HG03521 (cell line): ENCODE measurements at regions not wholly inside any gene's neighbourhood (a gene's known extent, or its start where the extent isn't known, plus 50 kb on each side); places are given as distances from the start of the nearest gene placed in this dataset.
"Not testable (repeated sequence)": the region's sequence is repeated elsewhere in the genome, so short reads cannot be mapped to it uniquely, and the experiment has no call there.

Experiments
- ATAC-seq: cut with Tn5 transposase; IDR thresholded peaks from one replicate; pipeline ENCODE4 v1.9.1; 2021; ENCODE audit warnings: mild to moderate bottlenecking, moderate library complexity; ENCODE audit not compliant: unreplicated experiment

DNA sequence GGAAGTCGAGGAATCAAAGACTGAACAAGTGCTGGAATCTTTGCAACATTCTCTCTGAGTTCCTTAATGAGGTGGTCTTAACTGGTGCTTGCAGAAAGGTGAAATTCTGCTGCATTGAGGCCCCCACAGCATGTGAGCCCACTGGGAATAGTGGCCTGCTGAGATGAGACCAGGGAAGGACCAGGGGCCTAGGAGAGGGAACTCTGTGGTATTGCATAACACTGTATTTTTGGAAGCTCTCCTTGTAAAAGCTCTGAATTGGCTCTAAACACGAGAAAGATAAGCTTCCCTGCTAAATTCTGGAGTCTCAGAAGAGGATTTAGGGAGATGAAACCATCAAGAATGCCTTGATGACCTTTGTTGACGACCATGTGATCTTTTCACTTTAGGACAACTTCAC is 100.4 kb upstream of the TSC22D1 start:
- ATAC-seq: no peak

DNA sequence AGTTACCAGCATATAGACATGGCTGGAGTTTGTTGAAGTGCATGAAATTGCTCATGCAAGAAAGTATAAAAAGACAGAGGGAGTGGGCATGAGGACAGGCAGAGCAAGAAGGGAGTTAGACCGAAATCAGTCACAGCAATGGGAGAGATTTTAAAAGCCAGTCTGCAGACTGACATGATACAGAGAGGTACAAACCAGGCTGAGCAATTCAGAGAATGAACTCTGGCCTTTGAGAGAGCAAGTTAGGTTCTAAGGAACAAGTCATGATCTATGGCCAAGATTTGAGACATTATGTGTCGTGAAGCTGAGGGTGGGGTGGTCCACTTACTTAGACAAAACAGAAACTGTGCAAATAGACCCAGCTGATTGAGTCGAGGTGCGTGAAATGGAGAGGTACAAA is 93.4 kb upstream of the TSC22D1 start:
- ATAC-seq: no peak

DNA sequence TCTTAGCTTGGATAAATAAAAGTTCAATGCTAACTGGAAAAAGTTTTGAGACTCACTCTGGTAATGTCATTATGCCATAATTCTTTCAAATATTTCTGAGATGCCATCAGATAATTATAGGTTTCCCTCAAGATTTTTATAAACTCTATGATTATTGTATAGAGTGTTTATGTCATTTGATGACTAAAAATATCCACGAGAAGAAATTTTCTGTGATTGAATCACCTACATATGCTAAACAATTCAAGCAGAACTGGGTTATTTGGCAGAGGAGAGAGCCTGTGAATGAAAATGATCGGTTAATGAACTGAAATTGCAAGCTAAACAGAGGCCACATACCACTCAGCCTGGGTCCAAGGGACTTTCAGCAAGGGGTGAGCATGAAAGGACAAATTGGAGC is 92.6 kb upstream of the TSC22D1 start:
- ATAC-seq: no peak

DNA sequence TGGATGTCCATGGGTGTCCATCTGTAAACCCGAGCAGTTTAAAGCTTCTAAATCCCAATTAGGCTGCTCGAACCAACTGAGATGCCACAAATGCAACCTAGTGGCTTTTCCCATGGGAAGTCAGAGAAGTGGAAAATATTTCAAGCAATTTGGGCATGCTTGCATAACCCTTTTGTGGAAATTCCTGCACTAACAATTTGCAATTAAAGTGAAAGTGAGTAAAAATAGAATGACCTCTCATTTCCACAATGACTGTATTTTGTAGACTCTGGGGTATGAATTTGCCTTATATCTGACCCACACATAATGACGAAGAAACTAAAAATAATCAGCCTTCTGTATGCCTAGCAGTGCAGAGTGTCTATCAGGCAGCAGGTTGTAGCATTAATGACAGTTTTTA is 91.8 kb upstream of the TSC22D1 start:
- no peak for ATAC-seq

DNA sequence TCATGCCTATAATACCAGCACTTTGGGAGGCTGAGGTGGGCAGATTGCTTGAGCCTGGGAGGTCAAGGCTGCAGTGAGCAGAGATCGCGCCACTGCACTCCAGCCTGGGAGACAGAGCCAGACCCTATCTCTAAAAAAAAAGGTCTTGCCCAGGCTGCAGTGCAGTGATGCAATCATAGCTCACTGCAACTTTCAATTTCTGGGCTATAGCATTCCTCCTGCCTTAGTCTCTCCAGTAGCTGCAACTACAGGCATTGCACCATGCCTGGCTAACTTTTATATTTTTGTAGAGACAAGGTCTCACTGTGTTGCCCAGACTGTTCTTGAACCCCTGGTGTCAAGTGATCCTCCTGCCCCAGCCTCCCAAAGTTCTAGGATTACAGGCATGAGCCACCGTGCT is 90.4 kb upstream of the TSC22D1 start:
- ATAC-seq: not testable (repeated sequence)

DNA sequence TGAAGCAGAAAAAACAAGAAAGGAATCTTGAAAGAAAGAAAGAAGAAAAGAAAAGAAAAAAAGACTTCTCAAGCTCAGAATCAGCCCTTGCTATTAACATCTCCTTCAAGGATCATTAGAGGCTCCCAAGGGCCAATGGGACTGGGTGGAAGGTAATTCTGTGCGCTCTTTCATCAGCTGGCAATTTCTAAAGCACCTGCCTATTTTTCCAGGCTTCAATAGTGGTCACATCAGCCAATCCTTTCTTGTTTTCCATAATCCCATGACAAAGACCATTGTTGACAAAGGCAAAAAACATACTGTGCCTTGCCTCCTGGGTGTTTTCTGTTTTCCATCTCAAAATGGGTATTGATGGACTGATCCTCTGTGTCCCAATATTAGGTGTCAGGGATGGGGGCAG is 88.2 kb upstream of the TSC22D1 start:
- ATAC-seq: no peak

DNA sequence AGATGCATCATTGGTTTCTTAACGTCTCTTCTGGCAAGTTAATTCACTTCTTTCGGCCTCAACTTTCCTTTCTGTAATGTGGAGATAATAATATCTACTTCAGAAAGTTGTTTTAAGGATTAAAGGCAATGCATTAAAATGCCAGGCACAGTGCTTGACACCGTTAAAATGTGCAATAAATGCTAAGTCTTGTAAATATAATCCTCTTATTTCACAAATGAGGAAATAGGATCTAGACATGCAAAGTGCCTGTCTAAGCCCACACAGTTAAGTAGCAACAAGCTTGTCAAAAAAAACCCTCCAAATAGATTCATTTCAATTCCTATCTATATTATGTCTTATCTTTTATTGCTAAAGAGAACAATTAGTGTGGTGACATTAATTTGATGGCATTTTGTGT is 86.4 kb upstream of the TSC22D1 start:
- ATAC-seq: no peak

DNA sequence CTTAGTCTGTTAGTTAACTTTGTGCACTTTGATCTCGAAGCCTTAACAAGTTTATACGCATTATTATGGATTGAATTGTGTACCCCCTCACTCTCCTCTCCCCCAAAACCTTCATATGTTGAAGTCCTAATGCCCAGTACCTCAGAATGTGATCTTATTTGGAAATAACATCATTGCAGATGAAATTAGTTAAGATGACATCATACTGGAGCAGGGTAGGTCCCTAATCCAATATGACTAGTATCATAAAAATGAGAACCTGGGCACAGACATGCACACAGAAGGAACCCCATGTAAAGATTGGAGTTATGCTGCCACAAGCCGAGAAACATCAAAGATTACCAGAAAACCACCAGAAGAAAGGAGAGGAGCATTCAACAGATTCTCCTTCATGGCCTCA is 85.8 kb upstream of the TSC22D1 start:
- no peak for ATAC-seq

DNA sequence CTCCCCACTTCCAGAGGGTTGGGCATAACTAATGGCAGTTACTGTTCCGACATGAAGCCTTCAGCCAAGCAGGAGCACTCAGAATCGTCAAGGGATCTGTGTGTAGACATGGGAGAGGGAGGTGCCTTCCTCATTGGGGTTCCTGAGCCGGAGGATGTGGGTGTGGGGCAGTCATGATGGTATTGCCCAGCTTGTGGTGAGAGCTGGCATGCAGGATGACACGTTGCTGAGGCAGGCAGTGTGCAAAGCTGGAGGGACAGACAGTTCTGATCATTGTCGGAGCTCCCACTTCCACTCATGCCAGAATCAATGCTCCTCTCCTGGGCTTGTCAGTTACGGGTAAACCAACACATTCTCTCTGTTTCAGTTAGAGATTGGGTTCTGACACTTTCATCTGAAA is 83.9 kb upstream of the TSC22D1 start:
- no peak for ATAC-seq

DNA sequence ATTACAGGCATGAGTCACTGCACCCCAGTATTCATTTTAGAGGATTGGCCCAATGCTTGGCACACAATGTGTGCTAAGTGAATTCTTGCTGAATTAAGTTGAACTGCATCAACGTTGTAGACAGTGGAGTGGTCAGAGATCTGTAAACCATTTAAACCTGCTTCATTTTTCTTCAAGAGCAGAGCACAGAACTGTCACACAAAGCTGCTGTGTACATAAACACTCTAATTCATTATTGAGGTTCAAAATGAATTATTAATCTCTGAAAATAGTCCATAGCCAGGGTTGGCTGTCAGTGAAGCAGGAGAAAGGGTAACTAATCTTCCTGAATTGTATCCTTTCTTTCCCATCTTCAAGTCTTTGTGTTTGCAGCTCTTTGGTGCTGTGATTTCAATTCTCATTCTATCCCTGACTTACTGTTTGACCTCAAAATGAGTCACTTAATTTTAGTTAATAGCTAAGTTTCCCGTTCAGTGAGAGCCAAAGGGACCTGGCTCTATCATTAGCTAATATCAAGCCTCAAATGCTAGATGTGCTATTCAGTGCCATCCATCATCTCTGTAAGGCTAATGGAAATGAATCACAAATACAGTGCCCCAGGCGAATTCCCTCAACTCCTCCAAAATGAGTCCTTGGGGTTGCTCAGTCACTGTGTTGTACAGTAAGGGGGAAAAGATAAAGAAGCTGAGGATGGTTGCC is 77.0 kb upstream of the TSC22D1 start:
- ATAC-seq: no peak

DNA sequence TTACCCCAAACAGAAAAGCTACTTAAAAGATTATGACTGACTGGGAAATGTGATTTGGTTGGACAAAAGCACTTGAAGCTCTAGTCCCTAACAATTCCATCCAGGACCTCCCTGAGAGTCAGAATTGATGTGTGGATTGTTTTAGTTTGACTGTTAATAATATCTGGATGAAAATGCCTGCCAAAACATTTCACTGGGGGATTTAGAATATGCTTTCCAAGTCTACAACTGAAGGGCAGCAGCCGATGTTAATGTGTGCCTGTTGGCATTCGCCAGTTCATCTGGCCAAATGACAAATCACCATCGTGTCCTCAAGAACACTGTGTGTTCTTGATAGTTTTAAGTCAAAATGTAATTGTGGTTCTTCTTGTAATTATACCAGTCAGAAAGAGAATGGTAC is 76.0 kb upstream of the TSC22D1 start:
- no peak for ATAC-seq

DNA sequence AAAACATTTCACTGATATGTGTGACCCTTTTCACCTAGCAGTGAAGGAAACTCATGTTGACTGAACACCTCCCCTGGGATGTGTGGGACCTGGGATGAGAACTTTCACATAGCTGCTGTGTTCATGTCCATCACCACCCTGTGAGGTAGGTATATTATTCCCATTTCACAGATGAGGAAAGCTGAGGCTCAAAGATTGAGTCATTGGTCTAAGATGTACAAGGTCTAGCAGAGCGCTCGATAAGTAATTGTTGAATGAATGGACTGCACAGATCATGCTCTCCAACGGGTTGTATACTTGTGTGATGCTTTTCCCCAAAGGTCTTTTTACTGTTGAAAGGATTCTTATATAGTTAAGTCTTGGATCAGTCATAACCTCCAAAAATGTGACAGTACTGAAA is 75.6 kb upstream of the TSC22D1 start:
- no peak for ATAC-seq

DNA sequence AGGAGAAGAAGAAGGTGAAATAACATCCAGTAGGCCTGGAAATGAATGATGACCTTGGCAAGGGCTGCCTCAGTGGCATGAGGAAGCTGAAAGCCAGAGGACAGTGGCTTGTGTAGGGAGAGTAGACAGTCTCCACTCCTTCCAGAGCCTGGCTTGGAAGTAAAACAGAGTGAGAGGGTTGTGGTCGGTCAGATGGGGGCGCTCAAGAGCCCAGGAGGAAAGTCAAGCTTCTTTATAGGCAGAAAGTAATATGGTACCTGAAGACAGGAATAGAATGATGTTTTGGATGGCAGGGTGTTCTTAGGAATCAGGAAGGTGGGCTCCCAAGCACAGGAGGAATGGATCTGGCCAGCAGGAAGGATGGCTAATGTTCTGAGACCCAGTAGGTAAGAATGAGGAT is 75.1 kb upstream of the TSC22D1 start:
- no peak for ATAC-seq

DNA sequence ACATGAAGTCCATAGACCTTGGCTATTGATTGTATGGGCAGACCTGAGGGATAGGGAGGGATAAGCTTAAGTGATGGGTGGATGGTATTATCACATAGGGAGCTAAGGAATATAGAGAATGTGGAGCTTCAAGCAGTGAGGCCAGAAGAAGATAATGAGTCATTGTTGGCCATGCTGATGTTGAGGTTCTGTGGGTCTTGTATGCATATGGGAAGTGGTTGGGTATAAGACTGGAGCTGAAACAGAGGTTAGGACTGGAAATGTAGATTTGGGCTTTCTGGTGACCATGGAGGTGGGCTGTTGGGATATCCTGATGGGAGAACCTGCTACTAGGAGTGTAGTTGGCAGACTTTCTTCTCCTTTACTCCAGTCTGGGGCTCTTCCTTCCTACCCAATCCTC is 73.7 kb upstream of the TSC22D1 start:
- no peak for ATAC-seq

DNA sequence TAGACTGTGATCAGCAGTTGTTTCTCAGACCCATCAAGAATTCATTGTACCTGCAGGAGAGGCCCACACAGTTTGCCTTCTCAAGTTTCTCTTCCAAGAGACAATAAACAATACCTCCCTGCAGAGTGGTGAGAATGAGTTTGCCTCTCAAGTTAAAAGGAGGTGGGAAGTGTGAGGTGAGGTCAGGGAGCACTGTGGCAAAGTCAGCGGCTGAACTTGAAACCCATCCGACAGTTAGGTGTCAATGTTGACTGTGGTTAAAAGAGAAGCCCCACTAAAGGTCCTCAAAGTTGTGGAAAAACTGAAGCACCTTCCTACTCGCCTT is 72.9 kb upstream of the TSC22D1 start:
- ATAC-seq: no peak

DNA sequence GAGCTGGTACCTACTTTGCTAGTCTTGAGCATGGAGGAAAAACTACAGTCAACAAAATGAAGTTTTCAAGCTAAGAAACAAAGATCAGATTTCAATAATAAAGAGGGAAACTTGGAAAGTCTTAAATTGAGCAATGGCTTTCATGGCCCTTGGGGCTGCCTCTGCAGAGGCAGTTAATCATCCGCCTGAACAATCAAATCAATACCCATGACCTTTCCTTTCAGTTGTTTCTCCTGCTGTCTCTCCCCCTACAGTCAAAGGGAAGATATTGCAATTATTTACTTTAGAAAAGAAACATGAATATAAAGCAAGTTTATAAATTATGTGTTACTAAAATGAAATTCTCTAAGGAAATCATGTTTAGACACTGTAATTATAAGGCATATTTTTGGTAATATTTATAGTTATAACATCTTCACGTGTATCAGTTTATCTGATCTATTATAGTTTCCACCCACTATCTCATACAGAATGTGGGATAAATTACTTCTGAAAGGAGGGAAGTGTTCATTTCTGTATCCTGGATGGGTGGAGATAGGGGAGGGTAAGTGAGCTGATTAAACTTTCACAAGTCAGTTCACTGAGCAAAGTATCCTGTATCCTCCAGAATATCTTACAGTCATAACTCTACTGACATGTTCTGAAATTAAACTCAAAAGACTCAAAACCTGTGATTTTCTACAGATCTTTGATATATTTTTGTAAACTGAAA is 72.4 kb upstream of the TSC22D1 start:
- ATAC-seq: no peak

DNA sequence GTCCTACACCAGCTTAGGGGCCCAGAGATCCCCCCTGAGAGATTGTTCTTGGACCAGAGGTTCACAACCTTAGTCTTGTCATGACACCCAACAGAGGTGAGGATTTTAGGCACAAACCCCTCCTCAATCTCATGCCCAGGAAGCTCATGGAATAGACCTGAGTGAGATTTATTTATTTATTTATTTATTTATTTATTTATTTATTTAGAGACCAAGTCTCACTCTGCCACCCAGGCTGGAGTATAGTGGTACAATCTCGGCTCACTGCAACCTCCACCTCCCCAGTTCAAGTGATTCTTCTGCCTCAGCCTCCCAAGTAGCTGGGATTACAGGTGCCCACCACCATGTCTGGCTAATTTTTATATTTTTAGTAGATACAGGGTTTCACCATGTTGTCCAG is 71.4 kb upstream of the TSC22D1 start:
- not testable (repeated sequence) for ATAC-seq

DNA sequence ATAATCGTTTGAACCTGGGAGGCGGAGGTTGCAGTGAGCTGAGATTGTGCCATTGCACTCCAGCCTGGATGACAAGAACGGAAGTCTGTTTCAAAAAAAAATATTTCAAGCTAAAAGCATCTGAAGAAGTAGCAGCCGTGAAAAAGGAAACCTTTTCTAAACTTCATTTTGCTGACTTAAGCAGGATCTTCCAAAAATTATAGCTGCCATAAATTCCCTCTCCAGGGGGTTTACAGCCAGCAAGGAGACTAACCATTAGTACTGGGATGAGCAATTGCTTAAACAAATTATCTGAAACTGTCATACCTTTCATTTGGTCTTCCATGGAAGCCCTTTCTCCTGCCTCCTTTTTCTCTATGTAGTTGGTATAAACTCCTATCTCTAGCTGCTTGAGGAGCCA is 69.9 kb upstream of the TSC22D1 start:
- ATAC-seq: no peak

DNA sequence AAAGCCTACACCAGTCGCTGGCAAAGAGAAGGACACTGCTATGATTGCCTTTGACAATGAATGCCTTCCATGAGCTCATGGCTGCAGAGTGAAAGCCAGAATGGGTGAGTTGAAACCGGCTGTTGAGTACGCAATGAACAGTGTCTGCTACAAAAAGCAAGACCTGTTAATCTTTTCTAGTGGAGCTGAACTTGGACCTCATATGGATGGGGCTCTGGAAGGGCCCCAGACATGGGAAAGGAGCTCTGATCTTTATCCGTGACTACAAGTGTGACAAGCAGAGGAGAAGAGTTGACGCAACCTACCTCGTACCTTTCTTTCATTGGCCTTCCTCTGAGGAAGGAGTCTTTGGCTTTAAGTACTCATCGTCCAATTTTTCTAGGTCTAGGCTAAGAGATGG is 67.1 kb upstream of the TSC22D1 start:
- no peak for ATAC-seq

DNA sequence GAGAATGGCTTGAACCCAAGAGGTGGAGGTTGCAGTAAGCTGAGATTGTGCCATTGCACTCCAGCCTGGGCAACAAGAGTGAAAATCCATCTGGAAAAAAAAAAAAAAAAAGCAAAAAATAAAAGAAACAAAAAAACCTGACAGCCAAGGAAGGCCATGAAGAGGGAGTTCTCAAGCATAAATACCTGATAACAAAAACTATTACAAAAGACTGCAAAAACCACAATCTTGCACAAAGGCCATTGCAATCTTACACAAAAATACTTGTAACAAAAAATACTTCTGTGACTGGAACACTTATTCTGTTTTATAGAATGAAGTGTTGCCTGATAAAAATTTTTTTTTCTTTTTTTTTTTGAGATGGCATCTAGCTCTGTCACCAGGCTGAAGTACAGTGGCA is 61.5 kb upstream of the TSC22D1 start:
- no peak for ATAC-seq

DNA sequence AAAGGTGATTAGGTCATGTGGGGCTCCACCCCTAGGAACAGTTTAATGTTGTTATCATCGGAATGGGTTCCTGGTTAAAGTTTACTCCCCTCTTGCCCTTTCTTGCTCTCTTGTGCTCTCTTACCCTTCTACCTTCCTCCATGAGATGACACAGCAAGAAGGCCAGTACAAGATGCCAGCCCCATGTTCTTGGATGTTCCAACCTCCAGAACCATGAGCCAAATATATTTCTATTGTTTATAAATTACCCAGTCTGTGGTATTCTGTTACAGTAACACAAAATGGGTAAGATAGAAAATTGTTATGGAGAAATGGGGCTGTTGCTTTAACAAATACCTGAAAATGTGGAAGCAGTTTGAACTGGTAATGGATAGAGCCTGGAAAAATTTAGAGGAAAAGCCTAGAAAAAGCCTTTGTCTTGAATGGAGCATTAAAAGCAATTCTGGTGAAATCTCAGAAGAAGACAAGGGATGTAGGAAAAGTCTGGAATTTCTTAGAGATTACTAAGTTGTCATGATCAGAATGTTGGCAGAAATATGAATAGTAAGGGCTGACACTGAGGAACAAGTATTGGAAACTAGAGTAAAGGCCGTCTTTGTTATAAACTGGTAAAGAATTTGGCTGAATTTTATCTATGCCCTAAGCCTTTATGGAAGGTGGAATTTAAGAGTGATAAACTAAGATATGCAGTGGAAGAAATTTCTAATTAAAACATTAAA is 53.5 kb upstream of the TSC22D1 start:
- no peak for ATAC-seq

DNA sequence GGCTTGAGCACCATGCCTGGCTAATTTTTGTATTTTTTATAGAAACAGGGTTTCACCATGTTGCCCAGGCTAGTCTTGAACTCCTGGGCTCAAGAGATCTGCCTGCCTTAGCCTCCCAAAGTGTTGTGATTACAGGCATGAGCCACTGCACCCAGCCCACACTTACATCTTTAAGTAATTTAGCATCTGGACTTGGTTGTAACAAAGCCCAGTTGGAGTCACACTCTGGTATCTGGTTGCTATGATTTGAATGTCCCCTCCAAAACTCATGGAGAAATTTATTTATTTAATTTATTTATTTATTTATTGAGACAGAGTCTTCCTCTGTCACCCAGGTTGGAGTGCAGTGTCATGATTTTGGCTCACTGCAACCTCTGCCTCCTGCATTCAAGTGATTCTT is 52.7 kb upstream of the TSC22D1 start:
- ATAC-seq: not testable (repeated sequence)
